Stimulated activated effector memory CD8-positive, alpha-beta T cell treated with anti-CD3 and anti-CD28 coated beads, Interleukin-12 subunit alpha, Interleukin-12 subunit beta, amount 100 ng/mL, for 72 hours (primary cell): ENCODE measurements at regions not wholly inside any gene's neighbourhood (a gene's known extent, or its start where the extent isn't known, plus 50 kb on each side); places are given as distances from the start of the nearest gene placed in this dataset.
A peak's percentile ranks its signal among the peaks of the same experiment; 100 is the strongest.
"Not testable (repeated sequence)": the region's sequence is repeated elsewhere in the genome, so short reads cannot be mapped to it uniquely, and the experiment has no call there.

ENCODE experiments used
- ATAC-seq: fragments of 150-1000 bp; cut with Tn5 transposase; 2 replicates; pipeline ENCODE4 v1.10.0; 2021
- DNase-seq, 2 donors: peaks; one replicate each; pipeline ENCODE4 v3.0.0; 2021 to 2022; ENCODE audit warnings: low spot score in 2 of 2
- H3K27ac Mint-ChIP-seq: one replicate; pipeline ENCODE4 v1.8.0; 2022; ENCODE audit warnings: mild to moderate bottlenecking, mixed read lengths
- H3K36me3 Mint-ChIP-seq: one replicate; pipeline ENCODE4 v1.8.0; 2022; ENCODE audit warnings: mild to moderate bottlenecking, mixed read lengths
- H3K4me1 Mint-ChIP-seq: one replicate; pipeline ENCODE4 v1.8.0; 2022; ENCODE audit warnings: mixed read lengths
- H3K4me3 Mint-ChIP-seq: one replicate; pipeline ENCODE4 v1.8.0; 2022; ENCODE audit warnings: mild to moderate bottlenecking, mixed read lengths
- H3K9me3 Mint-ChIP-seq: one replicate; pipeline ENCODE4 v1.8.0; 2022; ENCODE audit warnings: mixed read lengths

DNA sequence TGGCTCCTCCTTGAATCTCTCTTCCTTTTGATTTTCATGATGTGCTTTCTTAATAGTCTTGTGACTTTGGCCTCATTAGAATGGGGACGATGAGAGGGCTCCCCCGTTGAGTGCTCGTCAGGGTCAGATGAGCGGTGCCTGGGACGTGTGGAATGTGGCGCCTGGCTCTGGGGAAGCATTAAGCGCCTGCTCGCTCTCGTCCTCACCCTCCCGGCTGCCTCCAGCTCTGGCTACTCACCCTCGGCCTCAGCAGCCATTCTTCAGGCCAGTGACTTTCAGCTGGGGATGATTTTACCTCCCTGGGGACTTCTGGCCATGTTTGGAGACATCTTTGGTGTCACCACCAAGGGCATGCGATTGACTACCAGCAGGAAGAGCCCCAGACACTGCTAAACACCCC lies 69.7 kb downstream of the RPS6KA4 start:
- Mint-ChIP-seq H3K27ac (no peak overlapping the region), H3K36me3 (no peaks in the 10 kb centered on the region), H3K4me1 (no peaks in the 10 kb centered on the region), H3K4me3 (no peak overlapping the region), H3K9me3 (no peaks in the 10 kb centered on the region)
- DNase-seq (no peak), ATAC-seq (no peak)

DNA sequence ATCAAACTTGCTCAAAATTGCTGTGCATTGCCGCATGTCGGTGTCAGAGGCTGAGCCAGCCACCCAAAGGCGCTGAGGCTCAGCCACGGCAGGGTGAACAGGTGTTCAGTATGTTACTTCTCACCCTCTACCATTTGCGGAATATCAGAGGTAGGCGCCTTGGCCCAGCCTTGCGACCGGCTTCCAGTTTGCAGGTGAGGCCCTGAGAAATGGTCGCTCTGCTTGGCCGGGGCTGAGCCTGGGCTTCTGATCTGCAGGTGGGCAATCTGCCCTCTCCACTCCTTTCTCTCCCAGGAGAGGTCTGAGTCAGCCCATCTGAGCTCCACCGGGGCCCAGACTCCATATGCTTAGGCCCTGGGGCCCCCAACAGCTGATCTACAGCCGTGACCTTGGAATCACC lies 71.0 kb downstream of the RPS6KA4 start:
- H3K4me1 Mint-ChIP-seq, result no peaks in the 10 kb centered on the region
- DNase-seq, result no peak
- H3K4me3 Mint-ChIP-seq, result no peak overlapping the region
- H3K27ac Mint-ChIP-seq, result peak overlapping the region; percentile 48
- no peaks in the 10 kb centered on the region for H3K36me3 Mint-ChIP-seq
- no peaks in the 10 kb centered on the region for H3K9me3 Mint-ChIP-seq
- no peak for ATAC-seq

DNA sequence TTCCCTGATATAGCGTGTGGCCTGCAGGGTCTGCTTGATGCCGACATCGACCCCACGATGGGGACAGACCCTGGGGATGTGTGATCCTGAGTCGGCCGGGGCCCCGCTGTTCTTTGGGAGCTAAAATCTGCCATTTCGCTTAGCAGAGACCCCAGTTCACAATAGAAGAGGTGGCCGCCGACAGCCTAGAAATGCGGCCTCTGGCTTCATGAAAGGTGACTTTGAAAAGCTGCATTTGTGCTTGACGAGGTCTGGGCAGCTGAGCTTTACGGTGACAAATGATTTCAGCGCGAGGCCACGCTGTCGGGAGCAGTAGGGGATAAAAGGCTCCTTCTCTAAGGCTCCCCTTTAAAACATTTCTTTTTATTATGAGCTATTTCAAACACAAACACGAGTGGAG lies 71.7 kb downstream of the RPS6KA4 start:
- Mint-ChIP-seq H3K4me3 (no peak overlapping the region), H3K9me3 (no peaks in the 10 kb centered on the region), H3K36me3 (no peaks in the 10 kb centered on the region), H3K4me1 (no peaks in the 10 kb centered on the region), H3K27ac (peak overlapping the region; percentile 48)
- no peak for ATAC-seq
- DNase-seq, result no peak

DNA sequence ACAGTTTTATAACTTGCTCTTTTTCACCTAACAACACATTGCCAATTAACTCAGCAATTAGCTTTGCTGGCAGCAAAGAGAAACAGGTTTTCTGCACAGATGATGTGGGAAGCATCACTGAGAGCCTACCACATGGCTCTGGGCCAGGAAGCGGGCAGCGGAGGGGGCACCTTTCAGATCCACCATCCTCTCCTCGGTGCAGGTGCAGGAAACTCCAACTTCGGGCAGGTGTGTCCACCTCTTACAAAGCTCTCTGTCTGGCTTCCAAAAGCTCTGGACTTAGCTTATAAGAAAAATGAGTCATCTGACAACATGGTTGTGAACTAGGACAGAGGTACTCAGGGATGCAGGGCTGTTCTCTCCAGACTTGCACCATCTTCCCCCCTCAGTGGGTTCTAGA lies 77.0 kb downstream of the RPS6KA4 start:
- ATAC-seq (no peak), DNase-seq (no peak)
- no peak overlapping the region for H3K27ac Mint-ChIP-seq
- H3K4me3 Mint-ChIP-seq, result no peak overlapping the region
- no peaks in the 10 kb centered on the region for H3K36me3 Mint-ChIP-seq
- no peaks in the 10 kb centered on the region for H3K4me1 Mint-ChIP-seq
- no peaks in the 10 kb centered on the region for H3K9me3 Mint-ChIP-seq

DNA sequence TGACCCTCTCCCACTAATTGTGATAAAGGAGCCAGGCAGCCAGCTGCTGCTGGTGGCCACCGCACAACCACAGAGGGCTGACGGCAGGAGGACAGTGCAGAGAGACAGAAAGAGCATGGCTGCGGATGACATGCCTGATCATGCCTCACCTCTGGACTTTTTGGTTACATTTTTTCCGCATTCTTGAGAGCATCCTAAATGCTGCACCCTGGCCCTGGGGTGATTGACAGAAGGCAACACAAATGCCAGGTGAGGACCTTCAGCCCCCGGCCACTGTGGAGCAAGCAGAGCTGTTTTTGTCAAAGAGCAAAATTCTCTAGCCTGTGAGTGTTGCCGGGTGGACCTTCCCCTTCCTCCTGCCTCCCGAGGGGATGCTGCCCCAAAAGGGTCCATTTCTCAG lies 78.5 kb downstream of the RPS6KA4 start:
- no peaks in the 10 kb centered on the region for H3K4me1 Mint-ChIP-seq
- ATAC-seq (no peak), DNase-seq (no peak)
- no peaks in the 10 kb centered on the region for H3K36me3 Mint-ChIP-seq
- no peaks in the 10 kb centered on the region for H3K9me3 Mint-ChIP-seq
- H3K27ac Mint-ChIP-seq, result no peak overlapping the region
- H3K4me3 Mint-ChIP-seq, result no peak overlapping the region

DNA sequence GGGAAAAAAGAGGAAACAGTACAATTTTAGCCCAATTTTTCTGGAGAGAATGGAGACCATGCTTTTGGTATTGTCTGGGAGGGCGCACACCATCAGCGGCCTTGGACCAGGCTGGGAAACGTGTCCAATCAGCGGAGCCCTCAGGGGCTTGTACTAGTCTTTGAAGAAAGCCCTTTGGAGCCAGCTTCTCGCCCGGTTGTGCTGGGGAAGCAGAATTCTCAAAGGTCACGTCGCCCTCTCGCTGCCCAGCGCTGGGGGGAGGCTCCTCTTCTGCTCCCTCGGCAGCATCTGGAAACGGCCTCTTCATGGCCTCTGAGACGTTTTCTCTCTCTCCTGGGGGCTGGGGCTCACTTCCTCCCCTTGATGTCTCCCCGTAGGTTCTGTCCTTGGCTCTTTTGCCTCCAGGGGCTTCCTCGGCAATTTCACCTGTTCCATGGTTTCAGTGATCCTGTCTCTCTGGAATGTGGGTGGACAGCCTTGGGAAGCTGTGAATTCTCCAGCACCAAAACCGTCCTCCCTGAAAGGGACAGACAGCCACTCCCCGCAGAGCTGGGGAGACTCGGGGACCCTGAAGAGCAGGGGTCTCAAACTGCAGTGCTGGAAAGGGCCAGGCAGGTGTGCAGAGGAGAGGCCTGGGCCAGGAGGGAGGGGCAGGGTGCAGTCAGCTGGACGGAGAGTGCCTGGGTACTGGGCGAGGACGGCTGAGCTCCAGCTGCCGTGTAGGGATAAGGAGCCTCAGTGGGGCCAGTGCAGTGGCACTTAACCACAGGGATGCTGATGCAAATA lies 80.2 kb downstream of the RPS6KA4 start:
- Mint-ChIP-seq H3K9me3 (no peaks in the 10 kb centered on the region), H3K4me3 (no peak overlapping the region), H3K36me3 (no peaks in the 10 kb centered on the region), H3K27ac (no peak overlapping the region), H3K4me1 (no peaks in the 10 kb centered on the region)
- ATAC-seq (no peak), DNase-seq (no peak)

DNA sequence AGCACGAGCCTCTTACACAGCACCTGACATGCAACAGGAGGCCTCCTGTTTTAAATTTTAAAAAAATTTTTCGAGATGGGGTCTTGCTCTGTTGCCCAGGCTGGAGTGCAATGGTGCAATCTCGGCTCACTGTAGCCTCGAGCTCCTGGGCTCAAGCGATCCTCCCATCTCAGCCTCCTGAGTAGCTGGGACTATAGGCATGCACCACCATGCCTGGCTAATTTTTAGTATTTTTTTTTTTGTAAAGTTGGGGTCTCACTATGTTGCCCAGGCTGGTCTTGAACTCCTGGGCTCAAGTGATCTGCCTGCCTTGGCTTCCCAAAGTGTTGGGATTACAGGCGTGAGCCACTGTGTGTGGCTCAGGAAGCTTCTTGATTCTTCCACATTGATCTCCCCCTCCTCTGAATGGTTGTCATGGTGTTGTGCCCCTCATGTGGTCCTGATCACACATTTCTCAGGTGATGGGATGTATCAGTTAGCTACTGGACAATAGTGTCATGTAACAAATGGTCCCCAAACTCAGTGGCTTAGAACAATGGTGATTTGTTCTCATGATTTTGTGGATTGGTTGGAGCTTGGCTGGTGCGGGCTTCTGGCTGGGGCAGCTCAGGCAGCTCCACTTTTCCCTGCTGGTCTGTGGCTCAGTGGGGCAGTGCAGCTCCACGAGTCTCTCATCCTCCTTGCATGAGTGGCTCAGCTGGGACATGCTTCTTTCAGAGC lies 81.0 kb downstream of the RPS6KA4 start:
- not testable (repeated sequence) for H3K4me1 Mint-ChIP-seq, ATAC-seq, H3K27ac Mint-ChIP-seq, H3K4me3 Mint-ChIP-seq, H3K9me3 Mint-ChIP-seq, H3K36me3 Mint-ChIP-seq, DNase-seq

DNA sequence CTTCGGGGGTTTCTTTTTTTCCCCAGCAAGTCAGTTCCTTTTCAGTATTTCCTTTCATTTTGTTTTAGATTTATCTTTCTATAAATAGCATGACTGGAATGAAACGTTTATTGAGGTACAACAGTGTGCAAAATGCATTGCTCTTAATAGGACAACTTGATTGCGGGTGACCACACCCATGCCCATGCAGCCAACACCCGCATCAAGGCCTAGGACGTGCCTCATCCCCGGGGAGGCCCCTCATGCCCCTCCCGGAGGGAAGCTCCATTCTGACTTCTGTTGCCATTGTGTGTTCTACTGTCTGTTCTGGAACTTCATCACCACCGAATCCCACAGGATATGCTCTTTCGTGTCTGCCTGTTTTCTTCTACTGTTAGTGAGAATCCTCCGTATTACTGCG lies 82.2 kb downstream of the RPS6KA4 start:
- Mint-ChIP-seq H3K27ac (no peak overlapping the region), H3K4me3 (no peak overlapping the region), H3K4me1 (no peaks in the 10 kb centered on the region), H3K36me3 (no peaks in the 10 kb centered on the region), H3K9me3 (no peaks in the 10 kb centered on the region)
- no peak for ATAC-seq
- no peak for DNase-seq

DNA sequence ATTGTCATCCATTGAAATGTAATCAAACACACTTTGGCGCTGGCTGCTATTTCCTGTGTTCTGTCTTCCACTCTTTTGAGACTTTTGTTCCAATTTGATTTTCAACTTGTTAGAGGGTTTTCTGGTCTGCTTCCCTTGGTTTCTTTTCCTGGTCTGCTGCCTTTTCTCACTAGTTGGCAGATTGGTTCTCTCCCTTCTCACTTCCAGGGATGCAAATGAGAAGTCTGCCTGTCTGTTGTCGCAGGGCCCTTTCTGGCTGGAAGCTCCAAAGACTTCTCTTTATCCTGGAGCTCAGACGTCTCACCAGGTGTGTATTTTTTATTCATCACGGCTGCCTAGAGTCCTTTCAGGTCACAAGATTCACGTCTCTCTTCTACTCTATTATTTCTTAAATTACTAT lies 84.0 kb downstream of the RPS6KA4 start:
- Mint-ChIP-seq H3K9me3 (no peaks in the 10 kb centered on the region), H3K4me1 (no peaks in the 10 kb centered on the region), H3K27ac (no peak overlapping the region), H3K36me3 (no peaks in the 10 kb centered on the region), H3K4me3 (no peak overlapping the region)
- DNase-seq (no peak), ATAC-seq (no peak)

DNA sequence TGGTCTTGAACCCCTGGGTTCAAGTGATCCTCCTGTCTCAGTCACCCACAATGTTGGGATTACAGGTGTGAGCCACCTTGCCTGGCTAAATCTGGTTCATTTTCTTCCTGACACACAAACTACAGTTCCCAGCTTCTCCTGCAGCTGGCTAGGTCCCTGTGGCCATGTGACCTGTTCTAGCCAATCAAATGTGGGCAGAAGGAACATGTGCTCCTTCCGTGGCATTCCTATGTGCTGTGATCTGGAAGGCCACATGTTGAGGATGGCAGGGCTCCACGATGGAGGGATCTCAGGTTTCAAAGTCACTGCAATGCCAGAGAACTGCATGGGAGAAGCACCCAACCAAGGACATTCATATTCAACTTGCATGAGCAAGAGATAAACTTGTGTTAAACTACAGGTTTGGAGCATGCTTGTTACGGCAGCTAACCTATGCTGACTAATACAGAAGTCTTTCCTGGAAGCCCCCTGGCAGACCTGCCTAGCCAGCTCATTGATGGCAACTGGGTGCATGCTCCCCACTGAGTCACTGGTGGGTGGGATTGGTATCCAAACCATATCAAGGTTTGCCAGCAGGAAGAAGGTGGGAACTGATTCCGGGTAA lies 86.0 kb downstream of the RPS6KA4 start:
- ATAC-seq (no peak), DNase-seq (no peak)
- Mint-ChIP-seq H3K27ac (no peak overlapping the region), H3K36me3 (no peaks in the 10 kb centered on the region), H3K4me1 (peaks cover 15% of the 10 kb centered on the region), H3K4me3 (no peak overlapping the region), H3K9me3 (no peaks in the 10 kb centered on the region)

DNA sequence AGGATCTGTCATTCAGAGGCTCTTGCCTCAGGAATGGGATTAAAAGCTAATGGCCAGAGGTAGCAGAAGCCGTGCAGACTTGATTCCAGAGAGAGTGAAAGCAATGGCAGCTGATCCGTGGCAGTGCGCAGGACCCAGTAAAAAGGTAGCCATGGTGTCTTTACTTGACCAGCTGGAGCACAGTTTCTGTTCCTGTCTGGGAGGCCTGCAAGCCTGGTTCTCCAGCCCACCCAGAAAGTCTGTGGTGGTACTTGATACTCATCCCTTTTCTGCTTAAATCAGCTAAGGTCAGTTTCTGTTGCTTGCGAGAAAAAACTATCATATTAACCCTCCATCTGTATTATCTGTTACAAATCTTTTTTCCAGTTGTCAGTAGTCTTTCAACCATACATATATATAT lies 86.7 kb downstream of the RPS6KA4 start:
- H3K36me3 Mint-ChIP-seq, result no peaks in the 10 kb centered on the region
- no peak overlapping the region for H3K4me3 Mint-ChIP-seq
- H3K27ac Mint-ChIP-seq, result no peak overlapping the region
- no peaks in the 10 kb centered on the region for H3K9me3 Mint-ChIP-seq
- ATAC-seq (no peak), DNase-seq (no peak)
- H3K4me1 Mint-ChIP-seq, result peaks cover 15% of the 10 kb centered on the region

DNA sequence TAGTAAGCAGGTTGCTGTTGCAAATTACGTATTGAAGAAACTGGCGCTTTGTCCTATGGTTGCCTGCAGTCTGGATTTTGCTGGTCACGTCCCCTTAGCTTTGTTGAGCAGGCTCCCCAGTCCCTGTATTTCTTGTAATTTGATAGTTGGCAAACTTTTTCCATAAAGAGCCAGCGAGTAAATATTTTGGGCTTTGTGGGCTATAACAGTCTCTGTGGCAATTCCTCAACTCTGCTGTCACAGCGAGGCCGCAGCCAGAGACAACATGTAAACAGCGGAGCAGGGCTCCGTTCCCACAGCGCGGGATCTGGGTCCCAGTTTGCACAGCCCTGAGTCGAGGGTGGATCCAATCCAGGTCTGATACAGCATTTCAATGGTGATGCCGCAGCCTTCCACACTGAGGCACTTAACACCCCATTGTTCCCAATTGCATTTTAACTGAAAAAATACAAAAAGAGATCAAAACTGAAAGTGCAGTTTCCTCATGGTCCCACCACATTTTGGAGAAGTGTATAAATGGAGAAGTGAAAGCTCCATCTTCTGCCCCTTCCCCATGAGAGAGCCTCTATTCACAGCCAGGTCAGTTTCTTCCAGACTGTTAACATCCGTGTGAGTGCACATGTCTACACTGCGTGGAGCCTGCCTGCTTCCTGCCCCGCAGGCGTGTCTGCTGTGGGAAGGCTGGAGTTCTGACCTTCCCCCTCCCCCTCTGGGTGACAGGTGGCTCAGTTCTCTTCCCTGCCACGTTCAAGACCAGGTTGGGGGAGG lies 89.1 kb downstream of the RPS6KA4 start:
- DNase-seq, result no peak
- H3K27ac Mint-ChIP-seq, result no peak overlapping the region
- H3K9me3 Mint-ChIP-seq, result no peaks in the 10 kb centered on the region
- H3K4me3 Mint-ChIP-seq, result peak overlapping the region; percentile 77
- H3K36me3 Mint-ChIP-seq, result no peaks in the 10 kb centered on the region
- peaks cover 15% of the 10 kb centered on the region for H3K4me1 Mint-ChIP-seq
- ATAC-seq, result no peak

DNA sequence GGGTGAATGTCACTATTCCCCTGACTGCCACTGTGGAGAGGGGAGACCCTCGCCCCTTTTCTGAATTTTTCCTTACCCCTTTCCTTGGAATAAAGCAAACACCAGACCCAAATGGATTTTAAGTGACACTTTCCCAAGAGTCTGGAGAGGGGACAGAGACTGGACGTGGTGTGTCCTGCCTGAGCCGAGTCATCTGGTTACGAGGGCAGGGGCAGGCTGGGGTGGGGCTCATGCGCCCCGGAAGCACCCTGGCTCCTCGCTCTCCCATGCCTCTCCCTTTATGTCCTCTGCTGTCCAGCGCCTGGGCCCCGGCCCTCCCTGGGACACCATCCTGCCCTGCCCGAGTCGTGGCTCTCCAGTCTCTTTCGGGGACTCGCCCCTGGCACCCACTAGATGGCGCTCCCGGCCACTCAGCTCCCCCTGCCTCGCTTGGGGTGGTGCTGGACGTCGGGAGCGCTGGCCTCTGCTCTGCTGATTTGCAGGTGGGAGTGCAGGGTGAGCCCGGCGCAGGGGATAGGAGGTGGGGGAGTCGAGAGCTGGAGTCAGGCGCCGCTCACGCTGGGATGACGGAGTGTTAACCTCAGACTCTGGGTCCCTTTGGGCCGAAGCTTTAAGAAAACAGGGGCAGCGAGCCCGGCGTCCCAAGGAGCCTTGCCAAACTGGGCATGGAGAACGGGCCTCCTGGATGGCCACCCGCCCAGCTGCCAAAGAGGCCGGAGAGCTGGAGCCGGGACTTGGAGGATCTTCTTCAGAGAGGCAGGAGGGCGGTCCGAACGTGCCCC lies 89.8 kb downstream of the RPS6KA4 start:
- Mint-ChIP-seq H3K27ac (peak overlapping the region; percentile 14), H3K4me3 (peak overlapping the region; percentile 77), H3K9me3 (no peaks in the 10 kb centered on the region), H3K4me1 (peaks cover 15% of the 10 kb centered on the region), H3K36me3 (no peaks in the 10 kb centered on the region)
- ATAC-seq (peak; percentile 88), DNase-seq (peak; percentile 70 to 89)

DNA sequence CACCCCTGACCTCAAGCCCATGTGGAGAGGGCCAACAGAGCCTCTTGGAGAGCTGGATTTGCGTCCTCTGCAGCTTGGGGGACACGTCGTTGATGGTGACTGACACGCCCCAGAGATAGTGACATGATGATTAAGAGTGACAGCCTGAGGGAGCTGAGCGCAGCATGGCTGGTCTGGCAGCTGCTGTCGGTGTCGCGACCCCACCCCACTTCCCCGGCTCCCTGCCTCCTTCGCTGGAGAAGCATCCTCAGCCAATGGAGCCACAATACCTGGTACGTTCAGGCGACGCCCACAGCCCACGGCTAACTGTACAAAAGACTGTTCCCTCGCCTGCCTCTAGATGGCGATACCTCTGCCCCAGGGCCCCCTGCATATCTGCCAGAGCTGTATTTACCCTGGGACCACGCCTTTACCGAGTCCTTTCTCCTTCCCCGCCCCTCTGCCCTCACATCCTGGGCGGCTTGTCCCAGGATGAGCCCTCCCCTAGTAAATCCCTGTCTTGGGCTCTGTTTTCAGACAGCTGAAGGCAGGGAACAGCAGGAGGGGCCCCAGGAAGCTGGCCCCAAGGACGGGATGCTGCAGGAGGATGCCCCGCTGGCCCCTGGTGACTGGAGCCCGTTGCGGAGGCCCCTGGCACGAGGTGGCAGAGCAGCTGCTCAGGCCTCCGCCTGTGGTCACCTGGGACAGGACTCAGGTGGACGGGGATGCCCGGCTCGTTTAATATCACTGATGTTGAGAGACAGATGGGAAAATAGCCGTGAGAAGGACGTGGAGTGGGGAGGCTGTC lies 90.6 kb downstream of the RPS6KA4 start:
- DNase-seq (peak; percentile 60 to 86), ATAC-seq (peak; percentile 92)
- H3K27ac Mint-ChIP-seq, result peak overlapping the region; percentile 14
- peak overlapping the region; percentile 77 for H3K4me3 Mint-ChIP-seq
- H3K4me1 Mint-ChIP-seq, result peaks cover 15% of the 10 kb centered on the region
- H3K36me3 Mint-ChIP-seq, result no peaks in the 10 kb centered on the region
- no peaks in the 10 kb centered on the region for H3K9me3 Mint-ChIP-seq
